RKO (cell line): ENCODE measurements at regions not wholly inside any gene's neighbourhood (a gene's known extent, or its start where the extent isn't known, plus 50 kb on each side); places are given as distances from the start of the nearest gene placed in this dataset.

ENCODE experiments used
- DNase-seq: peaks from one replicate; pipeline ENCODE4 v3.0.0-alpha.2; 2016; ENCODE audit warnings: low spot score

- DNase-seq, result no peak
These were observed 284.5 kb upstream of the ROBO1 start for GRCh38 chr3:80052271-80052670.

GRCh38 chr3:80051602-80051962 lies 283.8 kb upstream of the ROBO1 start:
- no peak for DNase-seq

GRCh38 chr3:80050826-80051601 lies 283.2 kb upstream of the ROBO1 start:
- DNase-seq, result no peak

- no peak for DNase-seq
These were observed 275.4 kb upstream of the ROBO1 start for GRCh38 chr3:80043226-80043625.

GRCh38 chr3:80040067-80040466 lies 272.3 kb upstream of the ROBO1 start:
- no peak for DNase-seq

- DNase-seq, result no peak
These were observed 268.4 kb upstream of the ROBO1 start for GRCh38 chr3:80036176-80036575.

- no peak for DNase-seq
These were observed 267.2 kb upstream of the ROBO1 start for GRCh38 chr3:80035021-80035420.

- no peak for DNase-seq
These were observed 255.2 kb upstream of the ROBO1 start for GRCh38 chr3:80023010-80023409.

- DNase-seq, result no peak
These were observed 250.6 kb upstream of the ROBO1 start for GRCh38 chr3:80018375-80018774.

GRCh38 chr3:80017369-80017768 lies 249.6 kb upstream of the ROBO1 start:
- DNase-seq, result no peak

- no peak for DNase-seq
These were observed 246.8 kb upstream of the ROBO1 start for GRCh38 chr3:80014576-80014975.

- no peak for DNase-seq
These were observed 242.3 kb upstream of the ROBO1 start for GRCh38 chr3:80010021-80010571.

- no peak for DNase-seq
These were observed 239.7 kb upstream of the ROBO1 start for GRCh38 chr3:80007522-80007921.

GRCh38 chr3:80006315-80006714 lies 238.5 kb upstream of the ROBO1 start:
- DNase-seq, result no peak

- DNase-seq, result no peak
These were observed 232.2 kb upstream of the ROBO1 start for GRCh38 chr3:80000022-80000421.

- no peak for DNase-seq
These were observed 226.6 kb upstream of the ROBO1 start for GRCh38 chr3:79994397-79994796.

- DNase-seq, result no peak
These were observed 218.5 kb upstream of the ROBO1 start for GRCh38 chr3:79986338-79986737.

- no peak for DNase-seq
These were observed 218.0 kb upstream of the ROBO1 start for GRCh38 chr3:79985816-79986215.

GRCh38 chr3:79983118-79983517 lies 215.3 kb upstream of the ROBO1 start:
- DNase-seq, result no peak

- DNase-seq, result no peak
These were observed 212.2 kb upstream of the ROBO1 start for GRCh38 chr3:79979990-79980389.

GRCh38 chr3:79976466-79976865 lies 208.7 kb upstream of the ROBO1 start:
- no peak for DNase-seq

GRCh38 chr3:79973917-79974595 lies 206.3 kb upstream of the ROBO1 start:
- no peak for DNase-seq

GRCh38 chr3:79973482-79973881 lies 205.7 kb upstream of the ROBO1 start:
- DNase-seq, result peak; percentile 12

- no peak for DNase-seq
These were observed 200.6 kb upstream of the ROBO1 start for GRCh38 chr3:79968418-79968817.
